ENCODE measurements at regions not wholly inside any gene's neighbourhood (a gene's known extent, or its start where the extent isn't known, plus 50 kb on each side); places are given as distances from the start of the nearest gene placed in this dataset.
"Not testable (repeated sequence)": the region's sequence is repeated elsewhere in the genome, so short reads cannot be mapped to it uniquely, and the experiment has no call there.

DNA sequence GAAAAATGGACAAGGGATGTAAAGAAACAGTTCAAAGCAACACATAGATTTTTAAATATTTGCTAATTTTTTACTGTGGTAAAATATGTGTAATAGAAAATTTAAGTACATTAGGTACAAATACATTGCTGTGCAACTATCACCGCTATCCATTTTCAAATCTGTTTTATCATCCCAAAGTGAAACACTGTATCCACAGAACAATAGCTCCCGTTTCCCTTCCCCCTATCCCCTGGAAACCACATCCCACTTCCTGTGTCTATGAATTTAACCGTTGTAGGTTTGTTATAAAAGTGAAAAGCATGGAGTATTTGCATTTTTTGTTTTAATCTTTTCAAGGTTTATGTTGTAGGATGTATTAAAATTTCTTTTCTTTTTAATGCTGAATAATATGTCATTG is 152.9 kb upstream of the HSFY1 start:
- DNase-seq (ENCODE audit: low spot score in 2 of 2); H3K9me3 Mint-ChIP-seq; H3K27ac Mint-ChIP-seq (ENCODE audit: low read depth); H3K4me3 Mint-ChIP-seq; H3K36me3 Mint-ChIP-seq (ENCODE audit: insufficient read depth); ATAC-seq (replicated peaks; ENCODE audit: extremely low read depth, poor library complexity, severe bottlenecking); H3K27me3 Mint-ChIP-seq; H3K4me1 Mint-ChIP-seq: not testable (repeated sequence)

DNA sequence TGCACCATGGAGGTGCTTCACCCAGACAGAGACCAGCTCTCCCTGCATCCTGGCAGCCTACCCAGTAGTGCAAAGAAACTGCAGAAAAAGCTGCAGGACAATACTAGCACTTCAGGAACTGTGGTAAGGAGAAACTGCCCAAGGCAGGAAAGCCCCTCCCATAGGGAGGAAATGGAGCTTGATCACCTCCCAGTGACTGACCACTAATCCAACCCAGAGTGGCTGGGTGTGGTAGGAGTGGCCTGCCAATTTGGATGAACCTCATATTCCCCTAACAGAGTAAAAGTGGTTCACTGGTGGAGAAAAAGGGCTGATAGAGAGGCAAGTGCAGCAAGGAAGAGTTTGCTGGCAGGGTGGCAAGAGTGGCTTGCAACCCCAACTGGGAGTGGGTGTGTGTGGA is 125.7 kb upstream of the HSFY1 start:
- not testable (repeated sequence) for H3K4me1 Mint-ChIP-seq; DNase-seq (ENCODE audit: low spot score in 2 of 2); H3K27ac Mint-ChIP-seq (ENCODE audit: low read depth); ATAC-seq (replicated peaks; ENCODE audit: extremely low read depth, poor library complexity, severe bottlenecking); H3K4me3 Mint-ChIP-seq; H3K9me3 Mint-ChIP-seq; H3K27me3 Mint-ChIP-seq; H3K36me3 Mint-ChIP-seq (ENCODE audit: insufficient read depth)

DNA sequence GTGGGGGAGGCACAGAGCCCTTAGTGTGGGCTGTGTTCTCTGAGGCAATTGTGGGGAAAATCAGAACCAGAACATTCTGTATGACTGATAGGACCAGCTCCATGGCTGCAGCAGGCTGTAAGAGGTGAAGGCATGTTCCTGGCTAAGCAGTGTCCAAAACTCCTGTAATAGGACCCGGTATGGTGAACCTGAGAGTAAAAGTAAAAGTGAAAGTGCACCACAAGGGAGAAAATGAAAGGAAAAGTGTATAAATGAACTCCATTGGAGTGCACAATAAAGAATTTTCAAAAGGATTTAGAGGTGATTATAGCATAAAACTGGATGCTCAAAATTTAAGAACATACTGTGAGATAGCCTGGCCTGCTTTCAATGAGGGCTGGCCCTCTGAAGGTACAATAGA is 125.1 kb upstream of the HSFY1 start:
- not testable (repeated sequence) for H3K4me3 Mint-ChIP-seq; H3K27ac Mint-ChIP-seq (ENCODE audit: low read depth); H3K36me3 Mint-ChIP-seq (ENCODE audit: insufficient read depth); ATAC-seq (replicated peaks; ENCODE audit: extremely low read depth, poor library complexity, severe bottlenecking); H3K27me3 Mint-ChIP-seq; H3K9me3 Mint-ChIP-seq; DNase-seq (ENCODE audit: low spot score in 2 of 2); H3K4me1 Mint-ChIP-seq

DNA sequence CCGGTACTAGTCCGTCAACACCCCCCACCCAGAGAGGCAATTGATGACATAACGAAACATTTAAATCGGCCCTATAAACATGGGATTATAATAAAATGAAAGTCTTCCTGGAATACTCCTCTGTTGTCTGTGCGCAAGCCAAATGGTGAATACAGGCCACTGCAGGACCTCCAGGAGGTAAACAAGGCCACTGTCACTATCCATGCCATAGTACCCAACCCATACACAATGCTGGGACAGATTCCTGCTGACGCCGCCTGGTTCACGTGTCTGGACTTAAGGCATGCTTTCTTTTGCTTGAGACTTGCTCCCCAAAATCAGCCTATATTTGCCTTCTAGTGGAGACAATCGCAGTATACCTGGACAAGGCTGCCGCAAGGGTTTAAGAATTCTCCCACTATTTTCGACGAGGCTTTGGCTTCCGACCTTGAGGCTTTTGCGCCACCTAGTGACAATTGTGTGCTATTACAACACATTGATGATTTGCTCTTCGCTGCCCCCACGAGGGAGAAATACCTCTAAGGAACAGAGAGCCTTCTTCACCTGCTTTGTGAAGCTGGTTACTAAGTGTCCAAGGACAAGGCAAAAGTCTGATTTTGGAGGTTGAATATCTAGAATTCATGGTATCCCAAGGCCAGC is 122.4 kb upstream of the HSFY1 start:
- H3K27ac Mint-ChIP-seq (ENCODE audit: low read depth); H3K4me3 Mint-ChIP-seq: not testable (repeated sequence)
- peak; percentile 56 for ATAC-seq (replicated peaks; ENCODE audit: extremely low read depth, poor library complexity, severe bottlenecking)

GRCh38 chrY:18433540-18433939 is 113.0 kb upstream of the HSFY1 start:
- not testable (repeated sequence) for H3K4me3 Mint-ChIP-seq; H3K4me1 Mint-ChIP-seq; ATAC-seq (replicated peaks; ENCODE audit: extremely low read depth, poor library complexity, severe bottlenecking); H3K27me3 Mint-ChIP-seq; DNase-seq (ENCODE audit: low spot score in 2 of 2); H3K9me3 Mint-ChIP-seq; H3K36me3 Mint-ChIP-seq (ENCODE audit: insufficient read depth); H3K27ac Mint-ChIP-seq (ENCODE audit: low read depth)

More for the DNA sequence above, 122.4 kb upstream of the HSFY1 start:
- not testable (repeated sequence) for H3K9me3 Mint-ChIP-seq; H3K4me1 Mint-ChIP-seq; H3K27me3 Mint-ChIP-seq; H3K36me3 Mint-ChIP-seq (ENCODE audit: insufficient read depth); DNase-seq (ENCODE audit: low spot score in 2 of 2)

DNA sequence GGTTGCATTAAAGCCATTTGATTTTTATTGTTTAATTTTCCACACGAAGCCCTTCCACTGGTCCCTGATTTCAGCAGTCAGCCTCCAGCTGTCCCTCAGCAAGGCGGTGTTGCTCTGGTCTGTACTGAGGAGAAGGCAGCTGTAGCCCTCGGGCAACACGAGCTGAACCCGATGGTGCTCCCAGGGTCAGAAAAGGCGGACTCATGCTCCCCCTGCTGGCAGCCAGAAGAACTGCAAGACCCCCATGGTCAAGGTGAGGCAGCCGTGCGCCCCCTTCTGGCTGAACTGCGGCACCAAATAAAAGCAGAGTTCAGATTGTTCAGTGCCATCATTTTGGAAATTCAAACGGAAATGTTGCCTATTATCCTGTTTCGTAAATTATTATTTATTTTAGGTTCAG is 100.7 kb upstream of the HSFY1 start:
- peak; percentile 81 for ATAC-seq (replicated peaks; ENCODE audit: extremely low read depth, poor library complexity, severe bottlenecking)
- not testable (repeated sequence) for H3K36me3 Mint-ChIP-seq (ENCODE audit: insufficient read depth); H3K4me1 Mint-ChIP-seq

GRCh38 chrY:18452815-18453214 is 93.7 kb upstream of the HSFY1 start:
- not testable (repeated sequence) for DNase-seq (ENCODE audit: low spot score in 2 of 2); H3K27me3 Mint-ChIP-seq; H3K9me3 Mint-ChIP-seq; ATAC-seq (replicated peaks; ENCODE audit: extremely low read depth, poor library complexity, severe bottlenecking); H3K36me3 Mint-ChIP-seq (ENCODE audit: insufficient read depth); H3K4me1 Mint-ChIP-seq; H3K27ac Mint-ChIP-seq (ENCODE audit: low read depth); H3K4me3 Mint-ChIP-seq

More for the DNA sequence above, 100.7 kb upstream of the HSFY1 start:
- H3K27ac Mint-ChIP-seq (ENCODE audit: low read depth); H3K4me3 Mint-ChIP-seq; H3K27me3 Mint-ChIP-seq; H3K9me3 Mint-ChIP-seq; DNase-seq (ENCODE audit: low spot score in 2 of 2): not testable (repeated sequence)

GRCh38 chrY:18459136-18459535 is 87.4 kb upstream of the HSFY1 start:
- H3K4me1 Mint-ChIP-seq; H3K4me3 Mint-ChIP-seq; DNase-seq (ENCODE audit: low spot score in 2 of 2); H3K27me3 Mint-ChIP-seq; H3K27ac Mint-ChIP-seq (ENCODE audit: low read depth); H3K36me3 Mint-ChIP-seq (ENCODE audit: insufficient read depth); ATAC-seq (replicated peaks; ENCODE audit: extremely low read depth, poor library complexity, severe bottlenecking); H3K9me3 Mint-ChIP-seq: not testable (repeated sequence)

DNA sequence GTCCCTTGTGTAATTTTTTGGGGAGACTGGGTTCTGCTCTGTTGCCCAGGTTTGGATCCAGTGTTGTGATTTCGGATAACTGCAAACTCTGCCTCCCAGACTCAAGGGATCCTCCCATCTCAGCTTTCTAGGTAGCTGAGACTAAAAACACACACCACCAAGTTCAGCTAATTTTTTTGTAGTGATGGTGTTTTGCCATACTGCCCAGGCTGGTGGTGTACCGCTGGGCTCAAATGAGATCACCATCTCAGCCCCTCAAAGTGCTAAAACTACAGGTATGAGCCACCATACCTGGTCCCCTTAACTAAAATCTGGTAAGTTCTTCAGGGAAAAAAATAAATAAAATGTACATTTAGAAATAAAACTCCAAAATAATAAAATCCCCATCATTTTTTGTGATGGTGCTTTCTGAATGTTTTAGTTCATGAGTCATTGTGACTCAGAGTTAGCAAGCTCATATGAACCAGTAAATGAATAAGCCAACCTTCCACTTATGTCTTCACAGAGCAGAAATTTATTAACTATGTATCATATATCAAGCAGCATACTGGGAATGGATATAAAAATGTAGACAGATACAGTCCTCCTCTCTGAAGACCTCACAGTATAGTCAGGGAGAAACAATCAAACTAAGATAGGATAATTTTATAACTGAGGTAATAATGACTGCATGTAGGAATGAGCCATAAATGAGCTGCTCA is 85.2 kb upstream of the HSFY1 start:
- not testable (repeated sequence) for DNase-seq (ENCODE audit: low spot score in 2 of 2); H3K36me3 Mint-ChIP-seq (ENCODE audit: insufficient read depth); H3K4me1 Mint-ChIP-seq; H3K9me3 Mint-ChIP-seq; H3K27ac Mint-ChIP-seq (ENCODE audit: low read depth); H3K27me3 Mint-ChIP-seq; ATAC-seq (replicated peaks; ENCODE audit: extremely low read depth, poor library complexity, severe bottlenecking); H3K4me3 Mint-ChIP-seq

DNA sequence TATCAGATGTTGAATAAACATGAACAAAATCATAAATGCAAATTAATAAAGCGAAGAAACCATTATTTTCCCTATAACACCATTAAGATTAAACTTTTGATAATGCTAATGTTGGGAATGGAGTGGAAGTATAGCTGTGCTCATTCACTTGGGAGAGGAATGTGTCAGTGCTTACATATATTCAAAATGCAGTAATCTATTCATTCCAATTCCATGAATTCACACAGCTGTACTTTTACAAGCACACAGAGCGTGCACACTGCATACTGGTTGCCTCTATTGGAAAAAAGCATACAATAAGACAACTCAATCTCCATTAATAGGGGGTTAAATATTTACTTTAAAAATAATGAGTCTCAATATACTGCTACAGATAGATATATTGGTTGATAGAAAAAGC is 81.7 kb upstream of the HSFY1 start:
- not testable (repeated sequence) for H3K27me3 Mint-ChIP-seq; H3K9me3 Mint-ChIP-seq; H3K4me1 Mint-ChIP-seq; H3K36me3 Mint-ChIP-seq (ENCODE audit: insufficient read depth); H3K27ac Mint-ChIP-seq (ENCODE audit: low read depth); ATAC-seq (replicated peaks; ENCODE audit: extremely low read depth, poor library complexity, severe bottlenecking); DNase-seq (ENCODE audit: low spot score in 2 of 2); H3K4me3 Mint-ChIP-seq

GRCh38 chrY:18466661-18467060 is 79.9 kb upstream of the HSFY1 start:
- H3K4me1 Mint-ChIP-seq; H3K4me3 Mint-ChIP-seq; H3K27ac Mint-ChIP-seq (ENCODE audit: low read depth); H3K27me3 Mint-ChIP-seq; H3K36me3 Mint-ChIP-seq (ENCODE audit: insufficient read depth); H3K9me3 Mint-ChIP-seq; DNase-seq (ENCODE audit: low spot score in 2 of 2); ATAC-seq (replicated peaks; ENCODE audit: extremely low read depth, poor library complexity, severe bottlenecking): not testable (repeated sequence)

- not testable (repeated sequence) for H3K27me3 Mint-ChIP-seq; ATAC-seq (replicated peaks; ENCODE audit: extremely low read depth, poor library complexity, severe bottlenecking); H3K4me1 Mint-ChIP-seq; H3K36me3 Mint-ChIP-seq (ENCODE audit: insufficient read depth); DNase-seq (ENCODE audit: low spot score in 2 of 2); H3K27ac Mint-ChIP-seq (ENCODE audit: low read depth); H3K4me3 Mint-ChIP-seq; H3K9me3 Mint-ChIP-seq
Measured at GRCh38 chrY:18483354-18483753, 63.2 kb upstream of the HSFY1 start.

Measured in central memory CD8-positive, alpha-beta T cell (primary cell).